Activated naive CD4-positive, alpha-beta T cell treated with Interleukin-2 at 50 U/mL for 16 hours (primary cell): ENCODE measurements at regions not wholly inside any gene's neighbourhood (a gene's known extent, or its start where the extent isn't known, plus 50 kb on each side); places are given as distances from the start of the nearest gene placed in this dataset.

Experiments used
- DNase-seq: peaks from one replicate; pipeline ENCODE4 v3.0.0-alpha.2; 2020

- DNase-seq = no peak
Observed at GRCh38 chr10:3906511-3907111, 121.6 kb upstream of the KLF6 start.

- DNase-seq = no peak
Observed at GRCh38 chr10:3904419-3904960, 119.5 kb upstream of the KLF6 start.

GRCh38 chr10:3902809-3903410 is 117.9 kb upstream of the KLF6 start:
- DNase-seq = no peak

- peak; percentile 62 for DNase-seq
Observed at GRCh38 chr10:3902054-3902808, 117.2 kb upstream of the KLF6 start.

- DNase-seq = peak; percentile 33
Observed at GRCh38 chr10:3901370-3901769, 116.4 kb upstream of the KLF6 start.

- DNase-seq = no peak
Observed at GRCh38 chr10:3900391-3900790, 115.4 kb upstream of the KLF6 start.

GRCh38 chr10:3898821-3899220 is 113.8 kb upstream of the KLF6 start:
- no peak for DNase-seq

GRCh38 chr10:3897156-3897555 is 112.1 kb upstream of the KLF6 start:
- no peak for DNase-seq

- no peak for DNase-seq
Observed at GRCh38 chr10:3896161-3896560, 111.2 kb upstream of the KLF6 start.

- DNase-seq = no peak
Observed at GRCh38 chr10:3895045-3895631, 110.1 kb upstream of the KLF6 start.

GRCh38 chr10:3893901-3894563 is 109.0 kb upstream of the KLF6 start:
- DNase-seq = no peak

GRCh38 chr10:3892440-3893425 is 107.7 kb upstream of the KLF6 start:
- peak; percentile 25 for DNase-seq

GRCh38 chr10:3891396-3891795 is 106.4 kb upstream of the KLF6 start:
- no peak for DNase-seq

GRCh38 chr10:3890602-3891352 is 105.8 kb upstream of the KLF6 start:
- DNase-seq = no peak

- no peak for DNase-seq
Observed at GRCh38 chr10:3889961-3890522, 105.0 kb upstream of the KLF6 start.

- peak; percentile 80 for DNase-seq
Observed at GRCh38 chr10:3887885-3888476, 103.0 kb upstream of the KLF6 start.

GRCh38 chr10:3887404-3887803 is 102.4 kb upstream of the KLF6 start:
- peak; percentile 24 for DNase-seq

GRCh38 chr10:3886641-3887251 is 101.7 kb upstream of the KLF6 start:
- no peak for DNase-seq

- DNase-seq = no peak
Observed at GRCh38 chr10:3886191-3886590, 101.2 kb upstream of the KLF6 start.

- no peak for DNase-seq
Observed at GRCh38 chr10:3882855-3883254, 97.8 kb upstream of the KLF6 start.
